ENCODE measurements at regions not wholly inside any gene's neighbourhood (a gene's known extent, or its start where the extent isn't known, plus 50 kb on each side); places are given as distances from the start of the nearest gene placed in this dataset.

GRCh38 chr3:67706934-67707333, 52.5 kb upstream of the SUCLG2 start:
- no peak for DNase-seq (ENCODE audit: low read depth in 2 of 2)

GRCh38 chr3:67704322-67704721, 49.9 kb upstream of the SUCLG2 start:
- DNase-seq (ENCODE audit: low read depth in 2 of 2) = no peak

Measured in stimulated activated CD8-positive, alpha-beta memory T cell treated with anti-CD3 and anti-CD28 coated beads, Interleukin-7, amount 100 ng/mL, for 1 hour (primary cell).